Adrenal gland (tissue), 9 donors: ENCODE measurements at regions not wholly inside any gene's neighbourhood (a gene's known extent, or its start where the extent isn't known, plus 50 kb on each side); places are given as distances from the start of the nearest gene placed in this dataset.

Source experiments
- DNase-seq, 7 donors: peaks; one replicate each; pipeline ENCODE4 v3.0.0-alpha.2; 2019 to 2020
- H3K27ac ChIP-seq, 5 donors: fragments of 200-600 bp; sonication (generic) in 4 of 5; 1 replicate in 3 of 5; 2 replicates in 2 of 5; pipeline versions ENCODE4 v1.5.1 to v1.8.0; 2016 to 2020; ENCODE audit warnings: mild to moderate bottlenecking in 1 of 5
- H3K27me3 ChIP-seq: fragments of 200-600 bp; 2 replicates; pipeline ENCODE4 v1.8.0; 2021
- H3K36me3 ChIP-seq, 2 donors: fragments of 200-600 bp; replicated peaks in 1 of 2; 1 replicate in 1 of 2; 2 replicates in 1 of 2; pipeline versions ENCODE4 v1.5.1 to v1.8.0; 2018 to 2022
- H3K4me1 ChIP-seq, 2 donors: fragments of 200-600 bp; replicated peaks in 1 of 2; 1 replicate in 1 of 2; 2 replicates in 1 of 2; pipeline versions ENCODE4 v1.5.1 to v1.8.0; 2018 to 2021
- H3K4me3 ChIP-seq, 4 donors: fragments of 200-600 bp; sonication (generic) in 3 of 4; one replicate each; pipeline ENCODE4 v1.5.1; 2016 to 2018
- H3K9me3 ChIP-seq, 3 donors: fragments of 200-600 bp; sonication (generic) in 1 of 3; replicated peaks in 1 of 3; 1 replicate in 2 of 3; 2 replicates in 1 of 3; pipeline versions ENCODE4 v1.5.1 to v1.8.0; 2016 to 2021
- POLR2A ChIP-seq, 2 donors: fragments of 450-650 bp; IDR thresholded peaks; one replicate each; pipeline ENCODE4 v1.6.1; 2017; ENCODE audit warnings: antibody characterized with exemption in 2 of 2, mild to moderate bottlenecking in 2 of 2, moderate library complexity in 1 of 2
- WGBS, 4 donors: extraction: QIAGEN DNeasy Blood & Tissue Kit in 2 of 4; methylation state at CpG; one replicate each; pipeline versions ENCODE4 v1.1.5 to v1.1.7; 2013 to 2017; 5-methylcytosine and 5-hydroxymethylcytosine counted together
- intact Hi-C, 2 donors: fragments of 100-400 bp; cut with DNase I; formaldehyde crosslinking; loops; one replicate each; pipeline versions ENCODE4 v1.14.1 to v1.15.0; 2022 to 2023
- TF ChIP-seq, protein P1 (sequence below), 6 experiments: fragments of 450-650 bp in 4 of 6; fragments of 200-600 bp in 2 of 6; sonication (generic) in 1 of 6; IDR thresholded peaks; 1 replicate in 5 of 6; 2 replicates in 1 of 6; pipeline versions ENCODE4 v1.5.1 to v1.8.0; 2016 to 2021; ENCODE audit warnings: antibody characterized with exemption in 6 of 6, mild to moderate bottlenecking in 2 of 6, moderate library complexity in 1 of 6
- donor health status: healthy with polysubstance abuse.
- donor health status: Bipolar disorder and iron deficiency.
- donor health status: DM: yes; HTN: yes; CAD: no.
- donor health status: DM: no; HTN: no; CAD: no.
- donor health status: DM: no; HTN: no; CAD: no.

DNA sequence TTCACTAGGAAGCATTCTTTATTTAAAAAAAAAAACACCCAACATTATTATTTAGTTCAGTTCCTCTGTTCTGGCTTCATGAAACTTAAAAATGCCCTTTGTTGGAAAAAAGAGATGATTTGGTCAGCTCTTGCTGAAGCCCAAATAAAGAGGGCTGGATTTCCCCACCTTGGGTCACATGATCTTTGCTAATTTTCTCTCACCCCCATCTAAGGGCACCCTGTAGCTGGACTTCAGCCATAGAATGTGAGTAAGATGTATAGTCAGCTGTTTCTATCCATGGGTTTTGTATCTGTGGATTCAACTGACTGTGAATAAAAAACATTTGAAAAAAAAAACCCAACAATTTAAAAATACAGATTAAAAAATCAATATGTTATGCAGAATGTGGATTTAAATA, 213.9 kb upstream of the SULF2 start:
- Histone ChIP-seq H3K4me3 (no peak overlapping the region), H3K4me1 (no peaks in the 10 kb centered on the region), H3K36me3 (no peaks in the 10 kb centered on the region), H3K27me3 (no peaks in the 10 kb centered on the region), H3K27ac (no peak overlapping the region), H3K9me3 (no peaks in the 10 kb centered on the region)
- intact Hi-C loops: no loop called here
- no peak for TF ChIP-seq POLR2A (IDR thresholded peaks at IDR 0.05)
- TF ChIP-seq, protein P1, sequence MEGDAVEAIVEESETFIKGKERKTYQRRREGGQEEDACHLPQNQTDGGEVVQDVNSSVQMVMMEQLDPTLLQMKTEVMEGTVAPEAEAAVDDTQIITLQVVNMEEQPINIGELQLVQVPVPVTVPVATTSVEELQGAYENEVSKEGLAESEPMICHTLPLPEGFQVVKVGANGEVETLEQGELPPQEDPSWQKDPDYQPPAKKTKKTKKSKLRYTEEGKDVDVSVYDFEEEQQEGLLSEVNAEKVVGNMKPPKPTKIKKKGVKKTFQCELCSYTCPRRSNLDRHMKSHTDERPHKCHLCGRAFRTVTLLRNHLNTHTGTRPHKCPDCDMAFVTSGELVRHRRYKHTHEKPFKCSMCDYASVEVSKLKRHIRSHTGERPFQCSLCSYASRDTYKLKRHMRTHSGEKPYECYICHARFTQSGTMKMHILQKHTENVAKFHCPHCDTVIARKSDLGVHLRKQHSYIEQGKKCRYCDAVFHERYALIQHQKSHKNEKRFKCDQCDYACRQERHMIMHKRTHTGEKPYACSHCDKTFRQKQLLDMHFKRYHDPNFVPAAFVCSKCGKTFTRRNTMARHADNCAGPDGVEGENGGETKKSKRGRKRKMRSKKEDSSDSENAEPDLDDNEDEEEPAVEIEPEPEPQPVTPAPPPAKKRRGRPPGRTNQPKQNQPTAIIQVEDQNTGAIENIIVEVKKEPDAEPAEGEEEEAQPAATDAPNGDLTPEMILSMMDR (IDR thresholded peaks at IDR 0.05): no peak
- DNase-seq: no peak

DNA sequence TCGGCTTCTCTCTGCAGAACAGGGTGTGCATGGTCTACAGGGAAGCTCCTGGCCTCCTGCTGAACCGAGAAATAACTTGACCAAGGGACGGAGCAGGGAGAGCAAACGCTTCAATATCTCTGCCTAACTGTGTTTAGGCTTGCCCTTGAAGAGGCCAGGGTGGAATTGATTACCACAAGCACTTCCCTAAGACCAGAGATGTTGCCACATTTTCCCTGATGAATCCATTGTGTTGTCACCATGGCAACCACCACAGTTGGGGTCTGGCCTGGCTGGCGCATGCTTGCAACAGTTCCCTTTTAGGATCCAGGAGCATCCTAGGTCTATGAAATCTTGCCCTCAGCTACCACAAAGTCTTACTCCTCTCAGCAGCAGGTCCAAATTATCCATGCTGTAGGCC, 213.5 kb upstream of the SULF2 start:
- TF ChIP-seq, protein P1 (IDR thresholded peaks at IDR 0.05): no peak
- no peak for TF ChIP-seq POLR2A (IDR thresholded peaks at IDR 0.05)
- Histone ChIP-seq H3K4me3 (no peak overlapping the region), H3K27ac (no peak overlapping the region), H3K4me1 (no peaks in the 10 kb centered on the region), H3K36me3 (no peaks in the 10 kb centered on the region), H3K9me3 (no peaks in the 10 kb centered on the region), H3K27me3 (no peaks in the 10 kb centered on the region)
- intact Hi-C loops: no loop called here
- WGBS, 4 donors: 86 to 94% (median 90%) methylated on average over 4 to 5 of the region's 5 CpGs
- no peak for DNase-seq

DNA sequence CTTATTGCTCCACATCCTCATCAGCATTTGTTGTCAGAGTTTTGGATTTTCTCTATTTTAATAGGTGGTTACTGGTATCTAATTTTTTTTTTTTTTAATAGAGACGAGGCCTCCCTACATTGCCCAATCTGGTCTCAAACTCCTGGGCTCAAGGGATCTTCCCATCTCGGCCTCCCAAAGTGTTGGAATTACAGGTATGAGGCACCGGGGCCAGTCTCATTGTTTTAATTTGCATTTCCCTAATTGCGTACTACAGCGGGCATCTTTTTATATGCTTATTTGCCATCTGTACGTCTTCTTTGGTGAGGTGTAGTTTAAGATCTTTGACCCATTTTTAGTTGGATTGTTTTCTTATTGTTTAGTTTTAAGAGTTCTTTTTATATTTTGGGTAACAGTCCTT, 210.4 kb upstream of the SULF2 start:
- intact Hi-C loops: no loop called here
- 81 to 89% (median 84%) methylated on average over 6 of the region's 6 CpGs for WGBS, 4 donors
- DNase-seq: no peak
- Histone ChIP-seq H3K27me3 (no peaks in the 10 kb centered on the region), H3K9me3 (no peaks in the 10 kb centered on the region), H3K4me3 (no peak overlapping the region), H3K4me1 (no peaks in the 10 kb centered on the region), H3K27ac (no peak overlapping the region), H3K36me3 (no peaks in the 10 kb centered on the region)
- TF ChIP-seq, protein P1 (IDR thresholded peaks at IDR 0.05): no peak
- TF ChIP-seq POLR2A (IDR thresholded peaks at IDR 0.05): no peak

DNA sequence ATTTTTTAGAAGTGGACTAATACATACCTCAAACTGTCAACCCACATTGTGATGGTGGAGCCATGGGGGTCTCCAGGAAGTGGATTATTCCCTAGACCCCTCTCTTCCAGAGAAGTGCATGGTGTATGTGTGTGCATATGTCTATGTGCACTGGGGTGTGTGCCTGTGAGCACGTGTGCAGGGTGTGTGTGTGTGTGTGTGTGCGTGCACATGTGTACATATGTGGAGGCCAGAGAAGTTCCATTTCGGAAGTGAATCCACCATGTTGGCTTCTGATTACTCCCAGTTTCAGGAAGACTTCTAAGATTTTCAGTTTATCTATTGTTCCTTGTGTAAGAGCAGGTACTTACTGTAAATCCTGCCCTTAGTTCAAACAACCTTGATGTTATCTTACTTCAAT, 208.5 kb upstream of the SULF2 start:
- H3K4me3 ChIP-seq: no peak overlapping the region
- intact Hi-C loops: no loop called here
- H3K9me3 ChIP-seq: no peaks in the 10 kb centered on the region
- TF ChIP-seq, protein P1 (IDR thresholded peaks at IDR 0.05): no peak
- no peak for TF ChIP-seq POLR2A (IDR thresholded peaks at IDR 0.05)
- no peak for DNase-seq
- no peaks in the 10 kb centered on the region for H3K27me3 ChIP-seq
- 93 to 100% (median 95%) methylated on average over 3 of the region's 3 CpGs for WGBS, 4 donors
- no peak overlapping the region for H3K27ac ChIP-seq
- no peaks in the 10 kb centered on the region for H3K36me3 ChIP-seq
- no peaks in the 10 kb centered on the region for H3K4me1 ChIP-seq
